Neural cell (in vitro differentiated cells): ENCODE measurements at regions not wholly inside any gene's neighbourhood (a gene's known extent, or its start where the extent isn't known, plus 50 kb on each side); places are given as distances from the start of the nearest gene placed in this dataset.

Source experiments
- H2AFZ ChIP-seq: fragments of 200-600, 300-800 bp; sonication (generic), shearing (Covaris generic); 2 replicates; pipeline ENCODE4 v1.6.0; 2014; ENCODE audit warnings: low read depth, mild to moderate bottlenecking, antibody characterized with exemption, low read length, moderate library complexity
- H3F3A ChIP-seq: fragments of 200-600 bp; shearing (Covaris generic); 2 replicates; pipeline ENCODE4 v1.6.1; 2016; ENCODE audit warnings: mild to moderate bottlenecking, moderate library complexity, mixed read lengths, antibody characterized with exemption, low read length; ENCODE audit not compliant: insufficient read depth, poor library complexity, severe bottlenecking
- H3K27ac ChIP-seq: fragments of 200-600, 300-800 bp; sonication (generic), shearing (Covaris generic); 2 replicates; pipeline ENCODE4 v1.5.1; 2014; ENCODE audit warnings: mild to moderate bottlenecking, low read length, moderate library complexity
- H3K27me3 ChIP-seq: fragments of 300-800, 200-600 bp; sonication (generic), shearing (Covaris generic); 2 replicates; pipeline ENCODE4 v1.6.0; 2014; ENCODE audit warnings: mild to moderate bottlenecking, low read depth, low read length, moderate library complexity; ENCODE audit not compliant: insufficient read depth
- H3K36me3 ChIP-seq: fragments of 300-800, 200-600 bp; sonication (generic), shearing (Covaris generic); 2 replicates; pipeline ENCODE4 v1.5.1; 2014; ENCODE audit warnings: mild to moderate bottlenecking, antibody characterized with exemption, low read length, moderate library complexity; ENCODE audit not compliant: insufficient read depth
- H3K4me2 ChIP-seq: fragments of 300-800, 200-600 bp; sonication (generic), shearing (Covaris generic); 2 replicates; pipeline ENCODE4 v1.6.0; 2014; ENCODE audit warnings: mild to moderate bottlenecking, low read length
- H3K4me3 ChIP-seq: fragments of 300-800, 200-600 bp; sonication (generic), shearing (Covaris generic); 2 replicates; pipeline ENCODE4 v1.5.1; 2014; ENCODE audit warnings: mild to moderate bottlenecking, low read length, moderate library complexity
- H3K79me2 ChIP-seq: fragments of 200-600 bp; shearing (Covaris generic); replicated peaks from 2 replicates; pipeline ENCODE4 v1.6.0; 2014; ENCODE audit warnings: mild to moderate bottlenecking, low read length, moderate library complexity; ENCODE audit not compliant: insufficient read depth
- H3K9ac ChIP-seq: fragments of 300-800, 200-600 bp; sonication (generic), shearing (Covaris generic); 2 replicates; pipeline ENCODE4 v1.6.1; 2016; ENCODE audit warnings: mild to moderate bottlenecking, low read length, mixed read lengths
- H3K9me2 ChIP-seq: fragments of 200-600 bp; shearing (Covaris generic); 2 replicates; pipeline ENCODE4 v1.6.1; 2016; ENCODE audit warnings: mild to moderate bottlenecking, low read length, mixed read lengths; ENCODE audit not compliant: insufficient read depth
- H3K9me3 ChIP-seq: fragments of 200-600, 300-800 bp; sonication (generic), shearing (Covaris generic); 2 replicates; pipeline ENCODE4 v1.6.1; 2016; ENCODE audit warnings: mild to moderate bottlenecking, mixed run types, low read length, moderate library complexity, mixed read lengths
- H4K20me1 ChIP-seq: fragments of 200-600 bp; shearing (Covaris generic); 2 replicates; pipeline ENCODE4 v1.6.1; 2016; ENCODE audit warnings: mild to moderate bottlenecking, mixed run types; ENCODE audit not compliant: insufficient read depth
- EP300 ChIP-seq: fragments of 450-650 bp; conservative IDR thresholded peaks from 2 replicates; pipeline ENCODE4 v1.6.1; 2014; ENCODE audit warnings: antibody characterized with exemption, mild to moderate bottlenecking, moderate library complexity; ENCODE audit not compliant: poor library complexity, severe bottlenecking
- EZH2 ChIP-seq: fragments of 200-600, 300-800 bp; shearing (Covaris generic), sonication (generic); IDR thresholded peaks from 2 replicates; pipeline ENCODE4 v1.6.1; 2014; ENCODE audit warnings: antibody characterized with exemption, low read length, borderline replicate concordance, mild to moderate bottlenecking; ENCODE audit not compliant: insufficient read depth, poor library complexity, severe bottlenecking
- MXI1 ChIP-seq: fragments of 450-650 bp; conservative IDR thresholded peaks from 2 replicates; pipeline ENCODE4 v1.6.1; 2014; ENCODE audit warnings: antibody characterized with exemption, mild to moderate bottlenecking; ENCODE audit not compliant: poor library complexity, severe bottlenecking
- POLR2AphosphoS5 ChIP-seq: IDR thresholded peaks from 2 replicates; pipeline ENCODE4 v1.6.1; 2012
- RAD21 ChIP-seq: fragments of 450-650 bp; conservative IDR thresholded peaks from 2 replicates; pipeline ENCODE4 v1.6.1; 2014; ENCODE audit warnings: antibody characterized with exemption, mild to moderate bottlenecking, moderate library complexity
- SMC3 ChIP-seq: fragments of 450-650 bp; conservative IDR thresholded peaks from 2 replicates; pipeline ENCODE4 v1.6.1; 2014; ENCODE audit warnings: antibody characterized with exemption, mild to moderate bottlenecking, moderate library complexity; ENCODE audit not compliant: poor library complexity
- TAF1 ChIP-seq: IDR thresholded peaks from 2 replicates; pipeline ENCODE4 v1.6.1; 2012; ENCODE audit warnings: low read depth
- TF ChIP-seq, protein P1 (sequence below): IDR thresholded peaks from 2 replicates; pipeline ENCODE4 v1.6.1; 2012; ENCODE audit warnings: borderline replicate concordance
- TF ChIP-seq, protein P2 (sequence below): fragments of 450-650 bp; IDR thresholded peaks from 2 replicates; pipeline ENCODE4 v1.5.1; 2014; ENCODE audit warnings: antibody characterized with exemption, mild to moderate bottlenecking, moderate library complexity; ENCODE audit not compliant: poor library complexity, severe bottlenecking

DNA sequence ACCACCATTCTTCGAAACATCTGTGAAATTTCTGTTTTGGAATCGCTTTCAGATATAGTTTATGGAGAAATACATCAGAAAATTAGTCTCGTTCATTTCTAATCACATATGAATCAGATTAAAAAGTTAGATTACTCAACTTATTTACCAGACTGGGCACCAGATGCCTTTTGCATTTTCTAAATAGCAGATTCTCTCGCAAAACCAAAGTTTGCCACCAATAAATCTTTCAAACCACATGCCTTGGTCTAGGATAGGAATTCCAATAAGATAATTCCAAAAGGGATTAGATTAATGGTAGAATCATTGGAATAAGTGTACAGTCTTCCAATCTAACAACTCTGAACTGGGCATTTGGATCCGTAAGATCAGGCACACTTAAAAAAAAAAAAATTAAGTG is 160.4 kb upstream of the TAB2 start:
- no peaks in the 10 kb centered on the region for H3K9me2 ChIP-seq
- no peaks in the 10 kb centered on the region for H3K27me3 ChIP-seq
- H3K36me3 ChIP-seq, result no peaks in the 10 kb centered on the region
- H3K27ac ChIP-seq, result no peak overlapping the region
- H3K9ac ChIP-seq, result no peak overlapping the region
- no peaks in the 10 kb centered on the region for H3K79me2 ChIP-seq
- no peaks in the 10 kb centered on the region for H4K20me1 ChIP-seq
- no peaks in the 10 kb centered on the region for H3K9me3 ChIP-seq
- no peak for TF ChIP-seq SMC3
- no peak for TF ChIP-seq POLR2AphosphoS5
- TF ChIP-seq, protein P1, sequence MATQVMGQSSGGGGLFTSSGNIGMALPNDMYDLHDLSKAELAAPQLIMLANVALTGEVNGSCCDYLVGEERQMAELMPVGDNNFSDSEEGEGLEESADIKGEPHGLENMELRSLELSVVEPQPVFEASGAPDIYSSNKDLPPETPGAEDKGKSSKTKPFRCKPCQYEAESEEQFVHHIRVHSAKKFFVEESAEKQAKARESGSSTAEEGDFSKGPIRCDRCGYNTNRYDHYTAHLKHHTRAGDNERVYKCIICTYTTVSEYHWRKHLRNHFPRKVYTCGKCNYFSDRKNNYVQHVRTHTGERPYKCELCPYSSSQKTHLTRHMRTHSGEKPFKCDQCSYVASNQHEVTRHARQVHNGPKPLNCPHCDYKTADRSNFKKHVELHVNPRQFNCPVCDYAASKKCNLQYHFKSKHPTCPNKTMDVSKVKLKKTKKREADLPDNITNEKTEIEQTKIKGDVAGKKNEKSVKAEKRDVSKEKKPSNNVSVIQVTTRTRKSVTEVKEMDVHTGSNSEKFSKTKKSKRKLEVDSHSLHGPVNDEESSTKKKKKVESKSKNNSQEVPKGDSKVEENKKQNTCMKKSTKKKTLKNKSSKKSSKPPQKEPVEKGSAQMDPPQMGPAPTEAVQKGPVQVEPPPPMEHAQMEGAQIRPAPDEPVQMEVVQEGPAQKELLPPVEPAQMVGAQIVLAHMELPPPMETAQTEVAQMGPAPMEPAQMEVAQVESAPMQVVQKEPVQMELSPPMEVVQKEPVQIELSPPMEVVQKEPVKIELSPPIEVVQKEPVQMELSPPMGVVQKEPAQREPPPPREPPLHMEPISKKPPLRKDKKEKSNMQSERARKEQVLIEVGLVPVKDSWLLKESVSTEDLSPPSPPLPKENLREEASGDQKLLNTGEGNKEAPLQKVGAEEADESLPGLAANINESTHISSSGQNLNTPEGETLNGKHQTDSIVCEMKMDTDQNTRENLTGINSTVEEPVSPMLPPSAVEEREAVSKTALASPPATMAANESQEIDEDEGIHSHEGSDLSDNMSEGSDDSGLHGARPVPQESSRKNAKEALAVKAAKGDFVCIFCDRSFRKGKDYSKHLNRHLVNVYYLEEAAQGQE, result no peak
- no peak for TF ChIP-seq RAD21
- H3K4me3 ChIP-seq, result no peak overlapping the region
- H3F3A ChIP-seq, result no peaks in the 10 kb centered on the region
- H2AFZ ChIP-seq, result no peak overlapping the region
- no peak overlapping the region for H3K4me2 ChIP-seq

DNA sequence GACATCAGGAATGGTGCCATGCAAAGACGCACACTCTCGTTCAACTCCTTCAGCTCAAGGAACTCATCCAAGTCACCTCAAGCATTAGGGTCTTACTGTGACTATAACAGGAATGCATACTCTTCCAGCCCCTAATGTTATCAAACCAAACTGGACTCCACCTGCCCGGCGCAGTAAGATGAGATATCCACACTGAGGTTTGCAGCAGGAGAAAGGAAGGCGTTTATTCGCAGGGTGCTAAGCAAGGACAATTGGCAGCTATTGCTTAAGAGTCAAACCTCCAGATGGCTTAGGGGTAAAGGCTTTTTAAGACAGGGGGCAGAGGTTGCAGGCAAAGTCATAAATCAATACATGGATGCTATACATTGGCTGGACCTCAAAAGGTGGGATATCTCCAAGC is 159.4 kb upstream of the TAB2 start:
- no peaks in the 10 kb centered on the region for H3K9me3 ChIP-seq
- no peaks in the 10 kb centered on the region for H4K20me1 ChIP-seq
- no peak overlapping the region for H2AFZ ChIP-seq
- H3K4me3 ChIP-seq, result no peak overlapping the region
- no peak overlapping the region for H3K4me2 ChIP-seq
- no peaks in the 10 kb centered on the region for H3K9me2 ChIP-seq
- H3K9ac ChIP-seq, result no peak overlapping the region
- H3K27me3 ChIP-seq, result no peaks in the 10 kb centered on the region
- H3K27ac ChIP-seq, result no peak overlapping the region
- no peaks in the 10 kb centered on the region for H3K36me3 ChIP-seq
- TF ChIP-seq POLR2AphosphoS5 (no peak), SMC3 (no peak)
- no peaks in the 10 kb centered on the region for H3K79me2 ChIP-seq
- H3F3A ChIP-seq, result no peaks in the 10 kb centered on the region

DNA sequence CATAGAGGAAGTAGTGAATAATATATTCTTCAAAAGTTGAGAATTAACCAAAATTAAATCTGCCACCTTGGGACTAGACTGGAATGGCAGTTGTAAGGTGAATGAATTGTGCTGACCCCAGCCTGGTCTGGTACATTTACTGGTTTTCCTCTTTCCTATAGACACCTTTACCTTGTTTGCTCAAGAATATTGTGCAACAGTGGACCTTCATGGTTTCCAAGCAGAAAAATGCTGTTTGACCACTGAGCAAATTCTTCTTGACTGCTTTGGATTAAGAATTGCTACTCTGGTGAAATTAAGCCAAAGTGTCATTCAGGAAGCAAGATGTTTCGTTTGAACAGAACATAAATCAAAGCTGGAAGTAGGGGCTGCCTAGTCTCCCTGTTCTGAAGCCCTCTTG is 156.6 kb upstream of the TAB2 start:
- TF ChIP-seq EZH2, result no peak
- TF ChIP-seq EP300, result no peak
- TF ChIP-seq POLR2AphosphoS5, result no peak
- no peak for TF ChIP-seq SMC3
- TF ChIP-seq MXI1, result no peak
- TF ChIP-seq, protein P2, sequence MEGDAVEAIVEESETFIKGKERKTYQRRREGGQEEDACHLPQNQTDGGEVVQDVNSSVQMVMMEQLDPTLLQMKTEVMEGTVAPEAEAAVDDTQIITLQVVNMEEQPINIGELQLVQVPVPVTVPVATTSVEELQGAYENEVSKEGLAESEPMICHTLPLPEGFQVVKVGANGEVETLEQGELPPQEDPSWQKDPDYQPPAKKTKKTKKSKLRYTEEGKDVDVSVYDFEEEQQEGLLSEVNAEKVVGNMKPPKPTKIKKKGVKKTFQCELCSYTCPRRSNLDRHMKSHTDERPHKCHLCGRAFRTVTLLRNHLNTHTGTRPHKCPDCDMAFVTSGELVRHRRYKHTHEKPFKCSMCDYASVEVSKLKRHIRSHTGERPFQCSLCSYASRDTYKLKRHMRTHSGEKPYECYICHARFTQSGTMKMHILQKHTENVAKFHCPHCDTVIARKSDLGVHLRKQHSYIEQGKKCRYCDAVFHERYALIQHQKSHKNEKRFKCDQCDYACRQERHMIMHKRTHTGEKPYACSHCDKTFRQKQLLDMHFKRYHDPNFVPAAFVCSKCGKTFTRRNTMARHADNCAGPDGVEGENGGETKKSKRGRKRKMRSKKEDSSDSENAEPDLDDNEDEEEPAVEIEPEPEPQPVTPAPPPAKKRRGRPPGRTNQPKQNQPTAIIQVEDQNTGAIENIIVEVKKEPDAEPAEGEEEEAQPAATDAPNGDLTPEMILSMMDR, result no peak
- TF ChIP-seq TAF1, result no peak
- TF ChIP-seq, protein P1, result no peak
- TF ChIP-seq RAD21, result no peak
- no peak overlapping the region for H3K27ac ChIP-seq
- H3K9ac ChIP-seq, result no peak overlapping the region
- no peaks in the 10 kb centered on the region for H3K79me2 ChIP-seq
- H3K27me3 ChIP-seq, result no peaks in the 10 kb centered on the region
- H4K20me1 ChIP-seq, result no peaks in the 10 kb centered on the region
- no peaks in the 10 kb centered on the region for H3K9me2 ChIP-seq
- H3K4me3 ChIP-seq, result no peak overlapping the region
- no peak overlapping the region for H3K4me2 ChIP-seq
- H3F3A ChIP-seq, result no peaks in the 10 kb centered on the region
- H3K9me3 ChIP-seq, result no peaks in the 10 kb centered on the region
- H3K36me3 ChIP-seq, result no peaks in the 10 kb centered on the region
- H2AFZ ChIP-seq, result no peak overlapping the region
